ENCODE measurements at regions not wholly inside any gene's neighbourhood (a gene's known extent, or its start where the extent isn't known, plus 50 kb on each side); places are given as distances from the start of the nearest gene placed in this dataset.

DNA sequence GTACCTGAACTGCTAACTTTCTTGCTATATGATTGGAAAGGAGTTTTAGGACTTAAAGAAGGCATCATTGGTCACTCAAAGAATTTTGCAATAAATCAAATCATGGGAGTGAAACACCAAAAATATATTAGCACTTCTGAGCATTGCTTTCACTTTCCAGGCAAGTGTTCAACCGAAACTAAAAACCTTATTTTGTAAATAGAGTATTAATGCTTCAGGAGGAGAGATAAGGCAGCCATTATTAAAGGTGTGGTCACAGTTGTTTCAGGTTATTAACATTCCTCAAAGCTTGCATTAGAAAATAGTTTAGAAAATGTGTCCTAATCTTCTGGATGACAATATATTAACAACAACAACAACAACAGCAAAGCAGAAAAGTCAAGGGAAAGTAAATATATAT is 92.3 kb upstream of the TLL1 start:
- TF ChIP-seq, protein P1, sequence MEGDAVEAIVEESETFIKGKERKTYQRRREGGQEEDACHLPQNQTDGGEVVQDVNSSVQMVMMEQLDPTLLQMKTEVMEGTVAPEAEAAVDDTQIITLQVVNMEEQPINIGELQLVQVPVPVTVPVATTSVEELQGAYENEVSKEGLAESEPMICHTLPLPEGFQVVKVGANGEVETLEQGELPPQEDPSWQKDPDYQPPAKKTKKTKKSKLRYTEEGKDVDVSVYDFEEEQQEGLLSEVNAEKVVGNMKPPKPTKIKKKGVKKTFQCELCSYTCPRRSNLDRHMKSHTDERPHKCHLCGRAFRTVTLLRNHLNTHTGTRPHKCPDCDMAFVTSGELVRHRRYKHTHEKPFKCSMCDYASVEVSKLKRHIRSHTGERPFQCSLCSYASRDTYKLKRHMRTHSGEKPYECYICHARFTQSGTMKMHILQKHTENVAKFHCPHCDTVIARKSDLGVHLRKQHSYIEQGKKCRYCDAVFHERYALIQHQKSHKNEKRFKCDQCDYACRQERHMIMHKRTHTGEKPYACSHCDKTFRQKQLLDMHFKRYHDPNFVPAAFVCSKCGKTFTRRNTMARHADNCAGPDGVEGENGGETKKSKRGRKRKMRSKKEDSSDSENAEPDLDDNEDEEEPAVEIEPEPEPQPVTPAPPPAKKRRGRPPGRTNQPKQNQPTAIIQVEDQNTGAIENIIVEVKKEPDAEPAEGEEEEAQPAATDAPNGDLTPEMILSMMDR (IDR thresholded peaks at IDR 0.05; ENCODE audit: poor library complexity, severe bottlenecking) = no peak
- TF ChIP-seq SMC3 (conservative IDR thresholded peaks at IDR 0.05; ENCODE audit: poor library complexity) = no peak
